ENCODE measurements at regions not wholly inside any gene's neighbourhood (a gene's known extent, or its start where the extent isn't known, plus 50 kb on each side); places are given as distances from the start of the nearest gene placed in this dataset.
A peak's percentile ranks its signal among the peaks of the same experiment; 100 is the strongest.

GRCh38 chr11:112310848-112311247 is 50.2 kb upstream of the PLET1 start:
- peaks cover 7% of the 10 kb centered on the region for H3K9me3 Mint-ChIP-seq
- H3K27ac Mint-ChIP-seq: no peak overlapping the region
- H3K27me3 Mint-ChIP-seq (ENCODE audit: insufficient read depth): peaks cover 3% of the 10 kb centered on the region; the same call in 1 of the 2 replicates
- no peaks in the 10 kb centered on the region; the same call in 1 of the 2 replicates for H3K36me3 Mint-ChIP-seq (ENCODE audit: low read depth)
- no peak for TF ChIP-seq CTCF (IDR thresholded peaks at IDR 0.05)
- H3K4me3 Mint-ChIP-seq: no peak overlapping the region
- no peak for DNase-seq
- H3K4me1 Mint-ChIP-seq (ENCODE audit: low read depth): peaks cover under 1% of the 10 kb centered on the region; the same call in 1 of the 2 replicates

DNA sequence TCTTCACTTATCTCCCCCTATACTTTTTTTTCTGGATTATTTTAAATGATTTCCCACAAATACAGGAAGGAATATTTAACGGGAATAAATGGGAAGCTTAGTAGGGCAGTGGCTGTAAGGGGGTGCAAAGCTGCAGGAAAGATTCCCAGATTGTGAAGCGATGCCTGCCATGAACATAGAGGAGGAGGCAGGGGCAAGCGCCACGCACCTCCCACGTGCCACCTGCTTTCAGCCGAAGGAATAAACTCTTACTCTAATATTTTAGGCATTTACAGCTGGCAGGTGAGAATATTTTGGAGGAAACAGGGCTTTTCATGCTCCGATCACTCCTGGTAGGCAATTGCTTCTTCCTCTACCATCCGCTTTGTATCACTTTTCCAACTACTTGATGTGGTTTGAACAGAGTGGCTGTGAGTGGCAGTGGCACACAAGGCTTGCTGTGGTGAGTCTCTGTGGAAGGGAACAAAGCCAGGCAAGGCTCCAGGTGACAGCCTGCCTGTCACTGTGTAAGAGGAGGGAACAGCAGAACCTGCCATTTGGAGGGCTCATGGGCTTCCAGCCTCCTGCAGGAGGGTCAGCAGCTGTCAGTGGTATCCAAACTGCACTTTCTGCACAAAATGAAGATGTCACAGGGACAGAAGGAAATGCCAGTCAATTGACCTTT is 54.5 kb upstream of the PLET1 start:
- Mint-ChIP-seq H3K36me3 (ENCODE audit: low read depth) (peaks cover 18% of the 10 kb centered on the region), H3K27me3 (ENCODE audit: insufficient read depth) (peaks cover 4% of the 10 kb centered on the region; the same call in 1 of the 2 replicates), H3K4me3 (no peak overlapping the region), H3K4me1 (ENCODE audit: low read depth) (peaks cover 43% of the 10 kb centered on the region), H3K27ac (no peak overlapping the region), H3K9me3 (peaks cover 13% of the 10 kb centered on the region)
- TF ChIP-seq CTCF (IDR thresholded peaks at IDR 0.05): no peak
- DNase-seq: no peak

DNA sequence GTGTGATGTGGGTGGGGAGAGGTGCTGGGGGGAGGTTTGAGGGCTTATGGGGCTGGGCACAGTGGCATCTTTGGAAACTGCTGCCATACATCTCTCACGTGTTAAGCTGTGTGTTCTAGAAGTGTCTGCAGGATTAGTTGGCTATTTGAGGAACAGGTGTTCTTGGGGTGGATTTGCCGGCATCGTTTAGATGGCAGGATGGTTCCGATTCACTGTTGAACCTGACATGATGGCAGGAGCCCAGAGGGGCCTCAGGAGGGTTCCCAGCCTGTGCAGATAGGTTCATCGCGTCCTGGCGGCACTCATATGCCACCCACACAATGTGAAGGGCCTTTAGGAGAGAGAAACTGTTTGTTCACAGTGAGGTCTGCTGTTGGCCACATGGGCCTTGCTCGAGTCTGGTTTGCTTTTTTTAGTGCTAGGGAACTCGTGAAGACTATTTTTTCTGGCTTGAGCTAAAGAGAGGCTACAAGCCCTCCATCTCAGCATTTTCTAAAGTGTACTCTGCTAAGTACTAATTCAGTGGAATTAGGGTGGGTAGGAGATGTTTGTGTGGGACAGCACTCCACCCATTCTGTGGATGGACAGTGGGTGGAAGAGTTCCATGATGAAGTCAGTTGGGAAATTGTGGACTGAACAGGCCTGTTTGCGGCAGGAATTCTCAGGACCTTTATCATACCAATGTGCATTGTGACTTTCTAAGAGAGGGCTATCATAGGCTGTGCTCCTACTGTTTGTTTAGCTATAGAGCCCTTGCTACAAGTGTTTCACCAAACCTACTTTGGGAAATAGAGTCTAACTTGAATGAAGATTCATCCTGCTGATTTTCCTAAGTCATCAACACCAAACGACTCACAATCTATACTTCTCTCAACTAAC is 55.4 kb upstream of the PLET1 start:
- TF ChIP-seq CTCF (IDR thresholded peaks at IDR 0.05): no peak
- H3K36me3 Mint-ChIP-seq (ENCODE audit: low read depth): peaks cover 20% of the 10 kb centered on the region
- peaks cover 3% of the 10 kb centered on the region; the same call in 1 of the 2 replicates for H3K27me3 Mint-ChIP-seq (ENCODE audit: insufficient read depth)
- peaks cover 52% of the 10 kb centered on the region for H3K4me1 Mint-ChIP-seq (ENCODE audit: low read depth)
- no peak overlapping the region for H3K27ac Mint-ChIP-seq
- H3K4me3 Mint-ChIP-seq: no peak overlapping the region
- peaks cover 13% of the 10 kb centered on the region for H3K9me3 Mint-ChIP-seq
- DNase-seq: no peak

GRCh38 chr11:112316971-112317370 is 56.3 kb upstream of the PLET1 start:
- no peak for TF ChIP-seq CTCF (IDR thresholded peaks at IDR 0.05)
- Mint-ChIP-seq H3K4me1 (ENCODE audit: low read depth) (peaks cover 61% of the 10 kb centered on the region), H3K4me3 (peak overlapping the region; percentile 23; the same call in 1 of the 2 replicates), H3K27ac (peak overlapping the region; percentile 86), H3K36me3 (ENCODE audit: low read depth) (peaks cover 20% of the 10 kb centered on the region), H3K9me3 (peaks cover 13% of the 10 kb centered on the region), H3K27me3 (ENCODE audit: insufficient read depth) (peaks cover 2% of the 10 kb centered on the region; the same call in 1 of the 2 replicates)
- DNase-seq: no peak

DNA sequence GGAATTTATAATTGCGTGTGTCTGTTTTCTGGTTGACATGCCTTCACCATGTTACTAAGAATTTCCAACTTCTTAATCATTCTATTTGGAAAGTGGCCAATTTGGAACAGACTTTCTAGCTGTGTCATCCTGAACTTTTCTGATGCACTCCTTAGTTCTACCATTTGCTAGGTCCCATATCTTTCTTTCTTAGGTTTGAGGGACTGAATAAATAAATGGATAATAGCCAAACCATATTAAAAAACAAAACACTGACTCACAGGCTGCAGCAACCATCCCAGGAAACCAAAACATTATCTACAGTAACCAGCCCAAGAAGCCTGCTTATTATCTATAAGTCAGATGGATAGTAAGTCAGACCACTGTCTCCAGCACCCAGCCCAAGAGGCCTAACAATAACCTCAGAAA is 57.5 kb upstream of the PLET1 start:
- peaks cover 20% of the 10 kb centered on the region for H3K36me3 Mint-ChIP-seq (ENCODE audit: low read depth)

More for the DNA sequence above, 57.5 kb upstream of the PLET1 start:
- peaks cover 13% of the 10 kb centered on the region for H3K9me3 Mint-ChIP-seq
- H3K27ac Mint-ChIP-seq: peak overlapping the region; percentile 86
- H3K4me3 Mint-ChIP-seq: peak overlapping the region; percentile 47; the same call in 1 of the 2 replicates
- DNase-seq: peak; percentile 95
- H3K27me3 Mint-ChIP-seq (ENCODE audit: insufficient read depth): peaks cover 2% of the 10 kb centered on the region; the same call in 1 of the 2 replicates
- TF ChIP-seq CTCF (IDR thresholded peaks at IDR 0.05): no peak
- peaks cover 66% of the 10 kb centered on the region for H3K4me1 Mint-ChIP-seq (ENCODE audit: low read depth)

Data from HFFc6 (cell line).